GM18520 (cell line): ENCODE measurements at regions not wholly inside any gene's neighbourhood (a gene's known extent, or its start where the extent isn't known, plus 50 kb on each side); places are given as distances from the start of the nearest gene placed in this dataset.
"Not testable (repeated sequence)": the region's sequence is repeated elsewhere in the genome, so short reads cannot be mapped to it uniquely, and the experiment has no call there.

Experiments used
- ATAC-seq: cut with Tn5 transposase; IDR thresholded peaks from one replicate; pipeline ENCODE4 v1.9.1; 2021; ENCODE audit not compliant: unreplicated experiment

DNA sequence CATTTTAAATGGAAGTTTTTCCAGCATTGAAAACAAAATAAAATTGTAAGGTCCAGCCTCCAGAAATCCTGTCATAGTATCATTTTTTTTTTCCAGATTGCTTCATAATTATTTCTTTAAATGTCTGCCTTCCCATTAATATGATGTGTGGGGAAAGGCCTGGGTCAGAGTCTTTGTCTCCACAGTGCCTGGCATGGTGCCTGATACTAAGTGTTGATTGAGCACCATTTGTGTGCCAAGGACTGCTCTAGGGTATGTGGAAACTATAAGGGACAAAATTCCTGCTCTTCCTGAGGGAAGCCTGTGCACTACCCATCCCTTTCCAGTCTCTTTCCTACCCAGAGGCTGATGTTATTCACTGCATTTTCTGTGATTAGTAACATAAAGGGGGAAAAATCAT, 53.1 kb upstream of the BEND4 start:
- ATAC-seq = no peak

DNA sequence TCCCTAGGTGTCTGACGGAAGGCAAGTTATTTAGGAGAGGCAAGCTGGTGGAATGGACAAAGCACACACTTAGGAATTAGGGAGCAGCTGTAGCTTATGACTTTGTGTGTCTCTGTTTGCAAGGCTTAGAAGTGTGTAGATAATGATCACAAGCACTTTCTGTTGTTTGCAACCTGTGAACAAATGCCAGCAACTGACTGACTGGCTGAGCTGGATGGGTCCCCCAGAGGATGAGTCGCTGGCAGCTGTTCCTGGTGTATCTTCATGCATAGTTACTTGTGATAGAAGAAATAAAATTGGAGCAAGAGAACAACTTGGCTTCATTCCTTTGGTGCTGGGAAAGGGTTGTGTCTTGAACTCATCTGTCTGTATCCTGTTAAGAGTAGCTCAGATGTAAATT, 64.2 kb upstream of the BEND4 start:
- no peak for ATAC-seq

DNA sequence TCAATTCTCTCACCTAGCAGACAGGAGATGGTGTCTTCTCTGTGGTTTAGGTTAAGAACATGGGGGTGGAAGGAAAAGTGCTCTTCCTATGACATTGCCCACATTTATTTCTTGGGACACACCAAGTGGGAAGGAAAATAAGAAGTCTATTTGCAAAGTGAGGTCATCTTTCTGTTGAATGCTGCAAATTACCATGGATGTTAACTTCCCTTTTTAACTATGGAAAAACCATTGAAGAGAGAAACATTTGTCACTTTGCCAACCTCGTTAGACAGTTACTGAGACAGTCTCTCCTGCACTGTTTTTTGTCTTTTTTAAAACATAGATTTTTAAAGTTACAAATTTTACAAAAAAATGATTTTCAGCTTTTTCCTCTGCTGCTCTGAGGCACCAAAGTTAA, 72.8 kb upstream of the BEND4 start:
- no peak for ATAC-seq

GRCh38 chr4:42234817-42235216, 82.4 kb upstream of the BEND4 start:
- ATAC-seq = no peak

DNA sequence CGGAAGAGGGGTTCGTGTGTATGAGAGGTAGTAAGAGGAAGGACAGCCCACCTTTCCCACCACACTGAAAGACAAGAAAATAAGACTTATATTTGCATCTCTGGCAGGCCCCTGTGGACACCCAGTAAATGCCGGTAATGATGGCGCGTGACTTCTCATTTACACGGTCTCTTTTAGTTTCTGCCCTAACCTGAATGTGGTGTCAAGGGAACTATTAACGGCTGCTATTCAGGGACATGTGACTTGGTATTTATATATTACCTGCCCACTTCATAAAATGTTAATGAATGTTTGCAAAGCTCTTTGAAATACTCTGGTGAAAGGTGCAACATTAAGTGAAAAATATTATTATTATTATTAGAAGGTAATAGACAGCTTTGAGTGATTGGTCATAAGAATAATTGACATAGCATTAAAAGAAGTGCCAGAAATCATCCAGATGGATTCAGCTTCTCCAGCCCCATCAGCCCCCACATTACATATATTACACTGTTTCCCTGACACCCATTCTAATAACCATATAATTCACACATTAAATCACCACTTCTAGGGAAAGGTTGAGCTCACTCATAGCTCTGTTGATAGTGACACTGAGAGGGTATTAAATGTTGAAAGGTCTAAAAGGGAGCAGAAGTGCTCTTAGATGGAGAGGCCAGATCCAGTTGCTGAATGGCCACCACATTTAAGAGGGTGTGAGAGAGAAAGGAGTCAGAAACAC, 83.0 kb upstream of the BEND4 start:
- ATAC-seq = no peak

GRCh38 chr4:42237010-42237409, 84.6 kb upstream of the BEND4 start:
- no peak for ATAC-seq

DNA sequence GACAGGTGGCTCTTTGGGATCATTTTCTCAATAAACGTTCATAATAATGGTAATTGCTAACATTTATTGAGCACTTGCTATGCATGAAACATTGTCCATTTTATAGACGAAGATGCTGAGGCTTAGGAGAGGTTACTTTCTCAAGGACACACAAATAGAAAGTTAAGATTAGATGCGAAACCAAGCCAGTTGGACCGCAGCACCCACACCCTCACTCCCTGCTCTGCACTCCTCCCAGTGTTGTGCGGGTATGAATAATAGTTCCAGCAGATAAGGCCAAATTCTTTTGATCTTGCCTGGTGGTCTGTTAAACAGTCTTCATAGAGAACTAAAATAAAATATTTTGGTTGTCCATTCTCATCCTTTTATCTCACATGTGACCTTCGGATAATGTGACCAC, 85.0 kb upstream of the BEND4 start:
- no peak for ATAC-seq

DNA sequence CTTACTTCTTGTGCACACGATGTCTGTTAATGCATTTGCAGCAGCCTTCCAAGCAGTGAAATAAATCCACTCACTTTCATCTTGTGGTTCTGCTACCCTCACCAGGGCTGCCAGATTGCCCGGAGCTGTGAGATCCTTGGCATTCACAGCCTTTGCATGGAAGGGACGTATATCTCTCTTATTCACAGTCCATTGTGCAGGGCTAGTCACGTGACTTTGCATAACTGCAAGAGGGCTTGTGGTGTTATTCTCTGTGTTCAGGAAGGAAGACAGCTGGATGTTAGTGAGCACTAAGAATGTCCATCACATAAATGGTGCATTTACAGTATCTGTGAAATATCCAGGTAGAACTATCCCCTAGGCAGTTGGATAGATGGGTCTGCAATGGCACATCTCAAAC, 96.5 kb upstream of the BEND4 start:
- no peak for ATAC-seq

DNA sequence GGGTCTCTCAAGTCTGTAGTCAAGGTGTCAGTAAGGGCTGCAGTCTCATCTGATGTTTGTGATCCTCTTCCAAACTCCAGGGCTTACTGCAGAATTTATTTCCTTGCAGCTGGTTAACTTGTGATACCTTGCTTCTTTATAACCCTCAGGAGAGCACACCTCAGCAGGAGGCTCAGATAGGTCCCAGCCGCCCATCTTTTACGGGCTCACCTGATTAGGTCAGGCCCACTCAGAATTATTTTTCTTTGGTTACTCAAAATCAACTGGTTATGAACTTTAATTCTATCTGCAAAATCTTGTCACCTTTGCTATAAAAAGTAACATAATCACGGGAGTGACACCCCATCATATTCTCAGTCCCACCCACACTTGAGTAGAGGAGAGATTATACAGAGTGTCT, 99.9 kb upstream of the BEND4 start:
- no peak for ATAC-seq

DNA sequence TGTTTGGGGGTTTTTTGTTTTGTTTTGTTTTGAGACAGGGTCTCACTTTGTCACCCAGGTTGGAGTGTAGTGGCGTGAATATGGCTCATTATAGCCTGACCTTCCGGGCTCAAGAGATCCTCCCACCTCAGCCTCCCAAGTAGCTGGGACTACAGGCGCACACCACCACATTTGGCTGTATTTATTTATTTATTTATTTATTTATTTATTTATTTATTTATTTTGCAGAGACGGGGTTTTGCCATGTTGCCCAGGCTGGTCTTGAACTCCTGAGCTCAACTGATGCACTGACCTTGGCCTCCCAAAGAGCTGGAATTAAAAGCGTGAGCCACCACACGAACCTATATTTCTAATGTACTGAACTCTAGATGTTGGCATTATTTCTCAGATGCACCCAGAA, 105.2 kb upstream of the BEND4 start:
- not testable (repeated sequence) for ATAC-seq

DNA sequence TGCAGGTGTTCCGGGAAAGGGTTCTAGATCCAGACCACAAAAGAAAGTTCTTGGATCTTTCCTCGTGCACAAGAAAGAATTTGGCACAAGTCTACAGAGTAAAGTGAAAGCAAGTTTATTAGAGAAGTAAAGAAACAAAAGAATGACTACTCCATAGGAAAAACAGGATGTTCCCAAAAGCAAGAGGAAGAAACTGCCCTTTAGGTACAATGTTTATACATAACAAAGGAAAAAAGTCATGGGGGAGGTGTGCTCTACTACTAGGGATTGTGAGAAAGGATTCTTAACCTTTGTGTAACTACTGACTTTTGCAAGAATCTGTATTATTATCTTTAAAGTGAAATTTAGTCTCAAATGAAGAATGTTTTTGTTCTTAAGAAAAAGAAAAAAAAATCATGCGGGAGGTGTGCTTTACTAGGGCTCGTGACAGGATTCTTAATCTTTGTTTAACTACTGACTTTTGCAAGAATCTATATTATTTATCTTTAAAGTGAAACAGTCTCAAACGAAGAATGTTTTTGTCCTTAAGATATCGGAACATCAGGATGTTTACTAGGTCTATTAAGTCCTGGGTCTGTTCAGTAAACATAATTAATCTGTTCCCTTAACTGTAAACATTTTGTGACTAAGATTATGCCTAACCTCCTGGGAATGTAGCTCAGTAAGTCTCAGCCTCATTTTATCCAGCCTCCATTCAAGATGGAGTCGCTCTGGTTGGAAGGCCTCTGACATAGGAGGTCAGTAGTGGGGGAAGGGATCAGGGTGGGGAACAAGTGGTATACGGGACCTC, 110.4 kb upstream of the BEND4 start:
- no peak for ATAC-seq

- ATAC-seq = no peak
Measured at GRCh38 chr4:42265782-42266602, 113.5 kb upstream of the BEND4 start.

DNA sequence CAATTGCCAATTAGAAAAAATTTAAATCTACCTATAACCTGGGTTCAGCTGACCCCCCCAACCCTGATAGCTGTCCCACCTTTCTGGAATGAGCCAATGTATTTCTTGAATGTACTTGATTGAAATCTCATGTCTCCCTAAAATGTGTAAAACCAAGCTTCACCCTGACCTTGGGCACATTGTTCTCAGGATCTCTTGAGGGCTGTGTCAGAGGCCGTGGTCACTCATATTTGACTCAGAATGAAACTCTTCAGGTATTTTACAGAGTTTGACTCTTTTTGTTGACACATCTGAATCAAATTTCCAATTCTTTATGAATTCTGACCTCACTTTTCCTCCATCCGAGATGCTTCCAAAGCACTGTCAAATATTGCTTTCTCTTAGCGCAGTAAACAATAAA, 115.3 kb upstream of the BEND4 start:
- ATAC-seq = no peak

DNA sequence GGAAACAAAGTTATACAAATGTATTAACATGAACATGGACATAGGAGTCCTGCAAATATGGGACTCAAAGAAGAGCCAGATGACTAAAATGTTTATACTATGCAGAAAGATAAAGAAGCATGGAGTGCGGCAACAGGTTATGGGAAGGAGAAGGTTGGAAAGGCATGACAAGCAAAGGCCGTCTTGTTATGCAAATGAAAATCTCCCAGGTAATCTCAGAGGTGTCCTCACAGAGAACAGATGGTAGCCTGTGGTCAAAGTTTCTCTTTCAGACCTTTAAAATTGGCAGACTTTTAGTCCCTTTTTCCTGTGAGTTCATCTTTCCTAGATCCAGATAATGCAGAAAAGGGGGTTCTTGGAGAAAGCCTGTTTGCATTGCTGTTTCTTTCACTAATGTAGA, 116.4 kb upstream of the BEND4 start:
- no peak for ATAC-seq

DNA sequence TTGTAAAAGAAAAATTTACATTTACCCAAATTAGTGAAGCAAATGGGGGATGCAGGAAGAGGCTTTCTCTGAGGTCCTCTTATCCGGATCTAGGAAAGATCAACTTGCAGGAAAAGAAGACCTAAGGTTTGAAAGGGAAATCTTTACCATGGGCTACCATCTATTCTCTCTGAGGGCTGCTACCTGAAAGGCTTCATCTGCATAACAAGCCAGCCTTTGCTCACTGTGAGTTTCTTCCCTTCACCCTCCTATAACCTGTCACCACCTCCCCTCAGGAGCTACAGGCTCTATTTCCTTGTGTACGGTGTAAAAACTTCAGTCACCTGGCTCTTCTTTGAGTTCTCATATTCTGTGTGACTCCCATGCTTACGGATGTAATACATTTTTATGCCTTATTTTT, 118.6 kb upstream of the BEND4 start:
- ATAC-seq = no peak

DNA sequence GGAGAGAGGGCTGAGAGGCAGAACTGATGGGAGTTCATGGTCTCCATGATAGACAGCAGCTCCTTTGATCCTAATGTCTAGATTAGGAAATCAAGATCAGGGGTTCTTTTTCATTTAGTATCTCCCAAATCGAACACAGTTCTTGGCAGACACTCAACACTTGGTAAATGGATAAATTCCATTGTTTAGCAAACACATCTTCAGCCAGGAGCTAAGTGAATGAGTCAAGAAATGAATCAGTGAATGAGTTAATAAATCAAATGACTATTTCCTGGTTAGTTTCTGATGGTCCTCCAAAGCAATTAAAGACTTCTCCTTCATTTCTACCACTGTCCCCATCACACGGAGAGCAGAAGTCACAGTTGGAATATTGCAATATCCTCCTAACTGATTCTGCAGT, 120.0 kb upstream of the SHISA3 start:
- no peak for ATAC-seq

- ATAC-seq = no peak
Measured at GRCh38 chr4:42278709-42279324, 118.5 kb upstream of the SHISA3 start.

- ATAC-seq = no peak
Measured at GRCh38 chr4:42280327-42281095, 116.8 kb upstream of the SHISA3 start.

GRCh38 chr4:42281324-42282020, 115.8 kb upstream of the SHISA3 start:
- peak; percentile 57 for ATAC-seq
